B cell (primary cell): ENCODE measurements at regions not wholly inside any gene's neighbourhood (a gene's known extent, or its start where the extent isn't known, plus 50 kb on each side); places are given as distances from the start of the nearest gene placed in this dataset.
"Not testable (repeated sequence)": the region's sequence is repeated elsewhere in the genome, so short reads cannot be mapped to it uniquely, and the experiment has no call there.

Source experiments
- ATAC-seq: fragments of 200-7000 bp; cut with Tn5 transposase; one replicate; pipeline ENCODE4 v1.10.0; 2021; ENCODE audit warnings: low read depth, mild to moderate bottlenecking, moderate number of reproducible peaks, moderate library complexity
- CTCF ChIA-PET: fragments of 350-600 bp; sonication (Branson Sonifier 250); formaldehyde crosslinking; loops from one replicate; lab custom pipeline; 2021; ENCODE audit warnings: antibody characterized with exemption, inconsistent platforms; lab: Charles Lee
- POLR2A ChIA-PET: fragments of 350-600 bp; sonication (Branson Sonifier 250); formaldehyde crosslinking; loops from one replicate; lab custom pipeline; 2021; ENCODE audit warnings: antibody characterized with exemption; lab: Charles Lee
- DNase-seq: peaks from one replicate; pipeline ENCODE4 v3.0.0; 2013
- H2AFZ ChIP-seq: 2 replicates; pipeline ENCODE4 v1.6.1; 2012; ENCODE audit warnings: mild to moderate bottlenecking, low read depth, low read length; ENCODE audit not compliant: insufficient read depth, poor library complexity, severe bottlenecking
- H3K27ac ChIP-seq, 2 donors: 1 replicate in 1 of 2; 2 replicates in 1 of 2; pipeline ENCODE4 v1.5.1; 2012 to 2013; ENCODE audit warnings: low read length in 2 of 2, mild to moderate bottlenecking in 2 of 2, moderate library complexity in 1 of 2
- H3K27me3 ChIP-seq, 4 experiments: fragments of 200-600 bp in 1 of 4; sonication (generic) in 1 of 4; replicated peaks in 1 of 4; 1 replicate in 2 of 4; 2 replicates in 2 of 4; pipeline versions ENCODE4 v1.6.1 to v1.7.0; 2013 to 2016; ENCODE audit warnings: low read length in 3 of 4, mild to moderate bottlenecking in 2 of 4, mixed read lengths in 1 of 4, moderate library complexity in 1 of 4; ENCODE audit not compliant: insufficient read depth in 4 of 4, control insufficient read depth in 3 of 4; ENCODE audit errors: control extremely low read depth in 1 of 4
- H3K36me3 ChIP-seq, 2 experiments: replicated peaks in 1 of 2; 1 replicate in 1 of 2; 2 replicates in 1 of 2; pipeline versions ENCODE4 v1.6.1 to v1.7.1; 2013; ENCODE audit warnings: low read length in 1 of 2; ENCODE audit not compliant: insufficient read depth in 2 of 2, control insufficient read depth in 1 of 2; ENCODE audit errors: control extremely low read depth in 1 of 2, extremely low read depth in 1 of 2
- H3K4me1 ChIP-seq, 2 donors: fragments of 200-600 bp in 1 of 2; sonication (generic) in 1 of 2; 1 replicate in 1 of 2; 2 replicates in 1 of 2; pipeline versions ENCODE4 v1.5.1 to v1.6.1; 2013 to 2017; ENCODE audit warnings: low read length in 2 of 2; ENCODE audit not compliant: control insufficient read depth in 2 of 2, insufficient read depth in 2 of 2
- H3K4me2 ChIP-seq: replicated peaks from 2 replicates; pipeline ENCODE3; 2012; ENCODE audit warnings: mild to moderate bottlenecking, low read depth, low read length; ENCODE audit not compliant: poor library complexity, severe bottlenecking
- H3K4me3 ChIP-seq, 5 experiments: fragments of 200-600 bp in 1 of 5; sonication (generic) in 1 of 5; 1 replicate in 3 of 5; 2 replicates in 2 of 5; pipeline versions ENCODE4 v1.5.1 to v1.7.0; 2011 to 2016; ENCODE audit warnings: low read length in 4 of 5, mild to moderate bottlenecking in 4 of 5, low read depth in 2 of 5, control low read depth in 1 of 5, moderate library complexity in 1 of 5; ENCODE audit not compliant: insufficient read depth in 1 of 5; ENCODE audit errors: control extremely low read depth in 1 of 5, extremely low read depth in 1 of 5
- H3K79me2 ChIP-seq: fragments of 200-600 bp; sonication (generic); one replicate; pipeline ENCODE4 v1.6.0; 2016; ENCODE audit warnings: low read length; ENCODE audit not compliant: control insufficient read depth, insufficient read depth
- H3K9ac ChIP-seq: fragments of 200-600 bp; sonication (generic); 2 replicates; pipeline ENCODE4 v1.6.1; 2017; ENCODE audit warnings: mild to moderate bottlenecking, low read length, moderate library complexity
- H3K9me3 ChIP-seq, 3 donors: one replicate each; pipeline versions ENCODE4 v1.6.1 to v1.7.1; 2013; ENCODE audit warnings: low read length in 2 of 3; ENCODE audit not compliant: control insufficient read depth in 2 of 3, insufficient read depth in 1 of 3; ENCODE audit errors: control extremely low read depth in 1 of 3
- H4K20me1 ChIP-seq: 2 replicates; pipeline ENCODE4 v1.6.0; 2012; ENCODE audit warnings: mild to moderate bottlenecking, low read length; ENCODE audit not compliant: insufficient read depth, control insufficient read depth, poor library complexity, severe bottlenecking
- H3K27ac Mint-ChIP-seq: one replicate; pipeline ENCODE4 v1.8.0; 2021; ENCODE audit warnings: mixed read lengths
- H3K27me3 Mint-ChIP-seq: one replicate; pipeline ENCODE4 v1.8.0; 2021; ENCODE audit warnings: mixed read lengths
- H3K4me1 Mint-ChIP-seq: one replicate; pipeline ENCODE4 v1.8.0; 2021; ENCODE audit warnings: mixed read lengths
- H3K4me3 Mint-ChIP-seq: one replicate; pipeline ENCODE4 v1.8.0; 2021; ENCODE audit warnings: mixed read lengths
- H3K9me3 Mint-ChIP-seq: one replicate; pipeline ENCODE4 v1.8.0; 2022; ENCODE audit warnings: mixed read lengths; ENCODE audit not compliant: insufficient read depth
- CTCF ChIP-seq: fragments of 200-600 bp; IDR thresholded peaks from one replicate; pipeline ENCODE4 v1.8.0; 2022; ENCODE audit warnings: antibody characterized with exemption, mild to moderate bottlenecking
- EZH2 ChIP-seq: IDR thresholded peaks from 2 replicates; pipeline ENCODE4 v1.6.1; 2012; ENCODE audit warnings: borderline replicate concordance, low read depth, mild to moderate bottlenecking, moderate library complexity, low read length; ENCODE audit not compliant: insufficient read depth, poor library complexity, severe bottlenecking
- WGBS: methylation state at CpG from one replicate; pipeline ENCODE4 v1.1.5; 2013; ENCODE audit warnings: missing lambda C conversion rate; ENCODE audit not compliant: insufficient coverage; 5-methylcytosine and 5-hydroxymethylcytosine counted together
- intact Hi-C: fragments of 100-400 bp; cut with micrococcal nuclease; formaldehyde crosslinking; loops from one replicate; pipeline ENCODE4 v1.10.0; 2022

- H2AFZ ChIP-seq: no peak overlapping the region
- Mint-ChIP-seq H3K9me3 (peaks cover 2% of the 10 kb centered on the region), H3K27me3 (peaks cover 10% of the 10 kb centered on the region), H3K4me3 (no peak overlapping the region), H3K4me1 (no peaks in the 10 kb centered on the region), H3K27ac (no peak overlapping the region)
- intact Hi-C loops: no loop called here
- no peak overlapping the region for H3K9ac ChIP-seq
- no peaks in the 10 kb centered on the region for H3K4me1 ChIP-seq
- ChIA-PET CTCF (no interaction called here), POLR2A (no interaction called here)
- H3K36me3 ChIP-seq: no peaks in the 10 kb centered on the region
- no peak for TF ChIP-seq CTCF
- TF ChIP-seq EZH2: no peak
- peaks cover 0 to 10% (median 0%) of the 10 kb centered on the region in 3 donors for H3K9me3 ChIP-seq
- ATAC-seq (no peak), DNase-seq (no peak)
- H3K4me3 ChIP-seq: no peak overlapping the region
- no peak overlapping the region for H3K4me2 ChIP-seq
- WGBS: 91% methylated on average over 10 of the region's 11 CpGs
- peaks cover 0 to 5% (median 0%) of the 10 kb centered on the region in 4 experiments for H3K27me3 ChIP-seq
- no peaks in the 10 kb centered on the region for H4K20me1 ChIP-seq
- H3K27ac ChIP-seq: no peak overlapping the region
- no peaks in the 10 kb centered on the region for H3K79me2 ChIP-seq
These were observed 101.4 kb upstream of the IRX4 start for GRCh38 chr5:1983919-1984695.

- Mint-ChIP-seq H3K4me3 (no peak overlapping the region), H3K27ac (no peak overlapping the region), H3K4me1 (no peaks in the 10 kb centered on the region), H3K27me3 (peaks cover 10% of the 10 kb centered on the region), H3K9me3 (peaks cover 2% of the 10 kb centered on the region)
- Histone ChIP-seq H3K36me3 (no peaks in the 10 kb centered on the region), H2AFZ (no peak overlapping the region), H3K27me3 (peaks cover 0 to 5% (median 0%) of the 10 kb centered on the region in 4 experiments), H3K27ac (no peak overlapping the region), H3K4me2 (no peak overlapping the region), H4K20me1 (no peaks in the 10 kb centered on the region), H3K9ac (no peak overlapping the region), H3K9me3 (peaks cover 0 to 10% (median 0%) of the 10 kb centered on the region in 3 donors), H3K4me1 (no peaks in the 10 kb centered on the region), H3K79me2 (no peaks in the 10 kb centered on the region), H3K4me3 (no peak overlapping the region)
- ATAC-seq (no peak), DNase-seq (no peak)
- 92% methylated on average over 9 of the region's 18 CpGs for WGBS
- CTCF ChIA-PET: no interaction called here
- no peak for TF ChIP-seq EZH2
- no peak for TF ChIP-seq CTCF
- intact Hi-C loops: no loop called here
- POLR2A ChIA-PET: no interaction called here
These were observed 100.7 kb upstream of the IRX4 start for GRCh38 chr5:1983401-1983800.

DNA sequence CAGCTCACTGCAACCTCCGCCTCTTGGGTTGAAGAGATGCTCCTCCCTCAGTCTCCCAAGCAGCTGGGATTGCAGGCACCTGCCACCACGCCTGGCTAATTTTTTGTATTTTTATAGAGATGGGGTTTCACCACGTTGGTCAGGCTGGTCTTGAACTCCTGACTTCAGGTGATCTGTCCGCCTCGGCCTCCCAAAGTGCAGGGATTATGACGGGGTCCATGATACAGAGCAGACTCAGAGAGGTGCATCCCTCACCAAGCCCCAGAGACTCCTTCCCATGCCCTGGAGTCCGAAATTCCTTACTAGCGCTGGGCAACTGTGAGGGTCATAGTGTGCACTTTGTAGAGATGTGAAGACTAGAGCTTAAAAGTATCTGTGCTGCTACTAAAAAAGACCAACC, 99.8 kb upstream of the IRX4 start:
- H3K4me2 ChIP-seq, H2AFZ ChIP-seq, H3K4me1 ChIP-seq, H3K79me2 ChIP-seq, H3K4me1 Mint-ChIP-seq, H3K4me3 ChIP-seq, H3K27me3 Mint-ChIP-seq, POLR2A ChIA-PET, intact Hi-C loops, H3K27ac ChIP-seq, ATAC-seq, H3K27ac Mint-ChIP-seq, H3K27me3 ChIP-seq, H3K4me3 Mint-ChIP-seq, CTCF ChIA-PET, DNase-seq, H3K36me3 ChIP-seq, H3K9me3 ChIP-seq, H4K20me1 ChIP-seq, H3K9ac ChIP-seq, H3K9me3 Mint-ChIP-seq: not testable (repeated sequence)
- WGBS: 69% methylated on average over 5 of the region's 8 CpGs
